ENCODE measurements at regions not wholly inside any gene's neighbourhood (a gene's known extent, or its start where the extent isn't known, plus 50 kb on each side); places are given as distances from the start of the nearest gene placed in this dataset.

DNA sequence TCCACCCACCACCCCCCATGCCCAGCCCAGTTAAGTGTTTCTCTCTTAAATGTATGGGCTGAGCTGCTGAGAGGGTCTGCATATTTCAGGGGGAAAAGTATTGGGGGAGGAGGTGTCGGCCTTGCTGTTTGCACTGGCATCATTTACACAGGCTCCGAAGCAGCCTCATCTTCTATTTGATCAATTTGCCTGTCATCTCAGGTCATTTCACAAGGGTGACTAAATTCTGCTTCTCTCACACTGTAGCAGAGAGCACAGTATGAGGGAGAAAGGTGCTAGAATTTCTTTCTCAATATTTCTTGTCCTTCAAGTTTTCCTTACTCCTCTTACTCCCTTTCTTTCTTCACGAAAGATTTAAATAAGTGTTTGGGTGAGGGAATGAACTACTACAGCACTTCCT is 135.9 kb downstream of the AACS start:
- no peak for DNase-seq (ENCODE audit: extremely low read depth, insufficient read length)
- Histone ChIP-seq H3K4me3 (replicated peaks; ENCODE audit: low read depth, low read length) (no peak overlapping the region), H3K27me3 (replicated peaks; ENCODE audit: control insufficient read depth, insufficient read depth, low read length) (no peaks in the 10 kb centered on the region; the same call in 1 of the 2 replicates), H3K36me3 (ENCODE audit: control insufficient read depth, insufficient read depth, low read length) (no peaks in the 10 kb centered on the region)
- TF ChIP-seq, protein P1, sequence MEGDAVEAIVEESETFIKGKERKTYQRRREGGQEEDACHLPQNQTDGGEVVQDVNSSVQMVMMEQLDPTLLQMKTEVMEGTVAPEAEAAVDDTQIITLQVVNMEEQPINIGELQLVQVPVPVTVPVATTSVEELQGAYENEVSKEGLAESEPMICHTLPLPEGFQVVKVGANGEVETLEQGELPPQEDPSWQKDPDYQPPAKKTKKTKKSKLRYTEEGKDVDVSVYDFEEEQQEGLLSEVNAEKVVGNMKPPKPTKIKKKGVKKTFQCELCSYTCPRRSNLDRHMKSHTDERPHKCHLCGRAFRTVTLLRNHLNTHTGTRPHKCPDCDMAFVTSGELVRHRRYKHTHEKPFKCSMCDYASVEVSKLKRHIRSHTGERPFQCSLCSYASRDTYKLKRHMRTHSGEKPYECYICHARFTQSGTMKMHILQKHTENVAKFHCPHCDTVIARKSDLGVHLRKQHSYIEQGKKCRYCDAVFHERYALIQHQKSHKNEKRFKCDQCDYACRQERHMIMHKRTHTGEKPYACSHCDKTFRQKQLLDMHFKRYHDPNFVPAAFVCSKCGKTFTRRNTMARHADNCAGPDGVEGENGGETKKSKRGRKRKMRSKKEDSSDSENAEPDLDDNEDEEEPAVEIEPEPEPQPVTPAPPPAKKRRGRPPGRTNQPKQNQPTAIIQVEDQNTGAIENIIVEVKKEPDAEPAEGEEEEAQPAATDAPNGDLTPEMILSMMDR (IDR thresholded peaks at IDR 0.05; ENCODE audit: insufficient read depth, low read length, poor library complexity, severe bottlenecking): no peak

DNA sequence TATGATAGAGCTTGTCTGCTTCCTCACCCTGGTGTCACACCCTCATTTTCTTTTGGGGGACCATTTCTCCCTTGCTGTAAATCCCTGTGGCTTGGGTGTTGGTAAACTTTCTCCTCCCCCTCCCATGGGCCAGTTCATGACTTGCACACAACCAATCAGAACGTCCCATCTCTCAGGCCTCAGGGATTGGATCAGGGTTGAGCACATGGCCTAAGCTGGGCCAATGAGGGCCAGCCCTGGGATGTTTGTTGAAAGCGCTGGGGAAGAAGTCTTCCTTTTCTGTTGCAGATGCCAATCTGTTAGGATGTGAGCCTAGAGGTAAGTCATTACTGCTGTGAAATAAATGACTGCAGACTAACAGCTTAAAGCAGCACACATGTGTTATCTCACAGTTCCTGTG is 136.7 kb downstream of the AACS start:
- TF ChIP-seq, protein P1 (IDR thresholded peaks at IDR 0.05; ENCODE audit: insufficient read depth, low read length, poor library complexity, severe bottlenecking): no peak
- no peaks in the 10 kb centered on the region; the same call in 1 of the 2 replicates for H3K27me3 ChIP-seq (replicated peaks; ENCODE audit: control insufficient read depth, insufficient read depth, low read length)
- no peaks in the 10 kb centered on the region for H3K36me3 ChIP-seq (ENCODE audit: control insufficient read depth, insufficient read depth, low read length)
- H3K4me3 ChIP-seq (replicated peaks; ENCODE audit: low read depth, low read length): no peak overlapping the region
- DNase-seq (ENCODE audit: extremely low read depth, insufficient read length): no peak

DNA sequence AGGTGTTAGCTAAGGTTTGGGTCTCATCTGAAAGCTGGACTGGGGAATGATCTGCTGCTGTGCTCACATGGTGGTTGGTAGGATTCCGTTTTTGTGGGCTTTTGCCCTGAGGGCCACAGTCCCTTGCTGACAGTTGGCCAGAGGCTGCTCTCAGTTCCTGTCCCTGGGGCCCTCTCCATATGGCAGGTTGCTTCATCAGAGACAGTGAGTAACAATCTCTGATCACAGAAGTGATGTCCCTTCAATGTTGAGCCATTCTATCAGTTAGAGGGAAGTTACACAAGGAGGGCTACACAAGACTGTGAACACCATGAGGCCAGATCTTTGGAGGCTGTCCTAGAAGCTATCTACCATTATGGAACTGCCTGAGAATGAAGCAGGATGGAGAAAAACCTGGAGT is 137.2 kb downstream of the AACS start:
- no peaks in the 10 kb centered on the region; the same call in 1 of the 2 replicates for H3K27me3 ChIP-seq (replicated peaks; ENCODE audit: control insufficient read depth, insufficient read depth, low read length)
- no peaks in the 10 kb centered on the region for H3K36me3 ChIP-seq (ENCODE audit: control insufficient read depth, insufficient read depth, low read length)
- no peak for DNase-seq (ENCODE audit: extremely low read depth, insufficient read length)
- H3K4me3 ChIP-seq (replicated peaks; ENCODE audit: low read depth, low read length): no peak overlapping the region
- TF ChIP-seq, protein P1 (IDR thresholded peaks at IDR 0.05; ENCODE audit: insufficient read depth, low read length, poor library complexity, severe bottlenecking): no peak

DNA sequence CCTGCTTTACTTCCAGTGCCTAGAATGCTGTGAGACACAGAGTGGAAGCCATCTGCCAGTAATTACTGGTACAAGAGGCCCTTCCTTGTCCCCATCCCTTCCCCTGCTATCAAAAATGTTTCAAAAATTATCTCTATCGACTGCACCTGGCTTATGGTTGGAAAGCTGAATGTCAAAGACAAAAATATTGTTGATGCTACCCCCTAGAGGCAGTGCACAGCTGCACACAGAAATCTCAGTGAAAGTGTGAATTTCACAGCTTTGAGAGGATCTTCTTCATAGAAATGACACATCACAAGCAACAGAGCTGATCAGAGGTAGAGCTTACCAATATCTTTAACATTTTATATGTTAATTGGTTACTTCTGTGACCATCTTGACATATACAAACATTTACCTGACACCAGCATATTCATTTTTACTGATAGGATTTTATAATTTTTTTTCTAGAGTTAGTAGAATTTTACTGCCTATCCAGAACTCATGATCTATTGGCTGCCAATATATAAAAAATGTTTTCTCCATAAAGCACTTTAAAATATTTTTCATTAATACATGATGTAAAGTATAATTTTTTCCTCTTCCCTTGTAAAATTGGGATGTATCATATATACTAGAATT is 138.0 kb downstream of the AACS start:
- Histone ChIP-seq H3K36me3 (ENCODE audit: control insufficient read depth, insufficient read depth, low read length) (no peaks in the 10 kb centered on the region), H3K27me3 (replicated peaks; ENCODE audit: control insufficient read depth, insufficient read depth, low read length) (no peaks in the 10 kb centered on the region; the same call in 1 of the 2 replicates), H3K4me3 (replicated peaks; ENCODE audit: low read depth, low read length) (no peak overlapping the region)
- DNase-seq (ENCODE audit: extremely low read depth, insufficient read length): no peak
- TF ChIP-seq, protein P1 (IDR thresholded peaks at IDR 0.05; ENCODE audit: insufficient read depth, low read length, poor library complexity, severe bottlenecking): peak; percentile 77

DNA sequence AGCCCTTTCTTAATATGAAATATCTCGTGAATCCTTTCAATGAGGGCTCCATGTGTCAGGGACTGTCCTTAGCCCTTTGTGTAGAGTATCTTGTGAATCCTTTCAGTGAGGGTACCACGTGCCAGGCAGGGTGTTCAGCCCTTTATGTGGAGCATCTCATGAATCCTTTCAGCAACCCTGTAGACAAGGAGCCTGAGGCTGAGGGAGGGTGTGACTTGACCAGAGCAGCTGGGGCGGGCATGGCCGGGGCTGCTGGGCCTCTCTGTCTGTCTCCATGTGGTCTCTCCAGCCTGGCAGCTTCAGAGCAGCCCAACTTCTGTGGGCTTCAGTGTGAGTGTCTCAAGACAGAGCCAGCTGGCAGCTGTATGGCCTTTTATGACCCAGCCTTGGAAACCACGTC is 140.2 kb downstream of the AACS start:
- Histone ChIP-seq H3K36me3 (ENCODE audit: control insufficient read depth, insufficient read depth, low read length) (no peaks in the 10 kb centered on the region), H3K27me3 (replicated peaks; ENCODE audit: control insufficient read depth, insufficient read depth, low read length) (no peaks in the 10 kb centered on the region), H3K4me3 (replicated peaks; ENCODE audit: low read depth, low read length) (no peak overlapping the region)
- TF ChIP-seq, protein P1 (IDR thresholded peaks at IDR 0.05; ENCODE audit: insufficient read depth, low read length, poor library complexity, severe bottlenecking): no peak
- DNase-seq (ENCODE audit: extremely low read depth, insufficient read length): no peak

DNA sequence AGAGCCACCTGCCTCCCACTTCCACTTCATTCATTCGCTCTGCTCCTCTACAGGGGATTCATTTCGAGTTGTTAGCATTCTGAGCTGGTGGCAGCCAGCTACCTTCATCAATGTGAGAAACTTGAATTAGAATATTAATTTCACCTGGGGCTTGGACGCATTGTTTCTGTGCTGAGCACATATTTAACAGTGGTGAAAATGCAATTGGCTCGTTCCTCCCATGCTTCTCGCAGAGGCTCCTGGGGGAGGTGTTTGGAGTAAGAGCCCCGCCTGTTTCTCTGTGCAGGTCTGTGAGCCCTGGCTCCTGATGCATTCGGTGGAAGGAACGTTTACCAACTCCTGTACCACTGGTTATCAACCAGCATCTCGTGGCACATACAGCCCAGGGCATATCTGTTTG is 141.5 kb downstream of the AACS start:
- TF ChIP-seq, protein P1 (IDR thresholded peaks at IDR 0.05; ENCODE audit: insufficient read depth, low read length, poor library complexity, severe bottlenecking): no peak
- H3K27me3 ChIP-seq (replicated peaks; ENCODE audit: control insufficient read depth, insufficient read depth, low read length): no peaks in the 10 kb centered on the region
- H3K4me3 ChIP-seq (replicated peaks; ENCODE audit: low read depth, low read length): no peak overlapping the region
- DNase-seq (ENCODE audit: extremely low read depth, insufficient read length): no peak
- H3K36me3 ChIP-seq (ENCODE audit: control insufficient read depth, insufficient read depth, low read length): no peaks in the 10 kb centered on the region

Data from GM06990 (cell line).